AG04449 (cell line): ENCODE measurements at regions not wholly inside any gene's neighbourhood (a gene's known extent, or its start where the extent isn't known, plus 50 kb on each side); places are given as distances from the start of the nearest gene placed in this dataset.
"Not testable (repeated sequence)": the region's sequence is repeated elsewhere in the genome, so short reads cannot be mapped to it uniquely, and the experiment has no call there.

Experiments used
- CTCF ChIA-PET: fragments of 350-600 bp; formaldehyde crosslinking; extraction: SDS; loops from one replicate; lab custom pipeline; 2021; ENCODE audit warnings: antibody characterized with exemption; lab: Yijun Ruan, JAX
- POLR2A ChIA-PET: fragments of 400-600, 350-600 bp; formaldehyde crosslinking; extraction: SDS; loops from one replicate; lab custom pipeline; 2020; ENCODE audit warnings: antibody characterized with exemption, inconsistent platforms; lab: Yijun Ruan, JAX
- DNase-seq: peaks from one replicate; pipeline ENCODE4 v3.0.0-alpha.2; 2010; ENCODE audit warnings: low read depth, low spot score
- H3K4me3 ChIP-seq: 2 replicates; pipeline ENCODE4 v1.5.1; 2011; ENCODE audit warnings: low read depth, mild to moderate bottlenecking, control low read depth, low read length
- TF ChIP-seq, protein P1 (sequence below): IDR thresholded peaks from one replicate; pipeline ENCODE4 v1.5.1; 2011; ENCODE audit warnings: mild to moderate bottlenecking, moderate library complexity, low read length, control low read depth, inconsistent platforms; ENCODE audit not compliant: insufficient read depth; ENCODE audit errors: missing control alignments

DNA sequence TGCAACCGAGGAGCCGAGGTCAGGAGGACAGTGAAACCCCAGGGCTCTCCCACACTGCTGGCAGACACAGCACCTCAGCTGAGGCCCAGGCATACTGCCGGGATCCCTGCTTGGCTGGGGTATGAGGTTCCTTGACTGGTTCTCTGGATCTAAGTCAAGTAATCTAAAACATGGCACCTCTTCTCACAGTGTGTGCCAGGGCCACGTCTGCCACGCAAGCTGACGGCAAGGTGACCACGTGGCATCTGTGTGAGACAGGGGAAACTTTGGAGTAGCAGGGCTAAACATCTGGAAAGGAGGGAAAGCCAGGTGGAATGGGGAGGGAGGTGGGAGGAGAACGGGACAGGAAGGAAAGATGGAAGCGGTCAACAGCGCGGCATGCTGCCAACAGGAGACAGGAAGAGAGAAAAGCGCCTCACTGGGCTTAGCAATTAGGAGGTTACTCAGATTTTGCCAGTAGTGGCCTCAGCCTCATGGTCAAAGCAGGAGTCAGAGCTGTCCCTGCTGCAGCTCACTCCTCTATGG, 103.7 kb downstream of the CXCL12 start:
- CTCF ChIA-PET = no interaction called here
- POLR2A ChIA-PET = no interaction called here
- TF ChIP-seq, protein P1, sequence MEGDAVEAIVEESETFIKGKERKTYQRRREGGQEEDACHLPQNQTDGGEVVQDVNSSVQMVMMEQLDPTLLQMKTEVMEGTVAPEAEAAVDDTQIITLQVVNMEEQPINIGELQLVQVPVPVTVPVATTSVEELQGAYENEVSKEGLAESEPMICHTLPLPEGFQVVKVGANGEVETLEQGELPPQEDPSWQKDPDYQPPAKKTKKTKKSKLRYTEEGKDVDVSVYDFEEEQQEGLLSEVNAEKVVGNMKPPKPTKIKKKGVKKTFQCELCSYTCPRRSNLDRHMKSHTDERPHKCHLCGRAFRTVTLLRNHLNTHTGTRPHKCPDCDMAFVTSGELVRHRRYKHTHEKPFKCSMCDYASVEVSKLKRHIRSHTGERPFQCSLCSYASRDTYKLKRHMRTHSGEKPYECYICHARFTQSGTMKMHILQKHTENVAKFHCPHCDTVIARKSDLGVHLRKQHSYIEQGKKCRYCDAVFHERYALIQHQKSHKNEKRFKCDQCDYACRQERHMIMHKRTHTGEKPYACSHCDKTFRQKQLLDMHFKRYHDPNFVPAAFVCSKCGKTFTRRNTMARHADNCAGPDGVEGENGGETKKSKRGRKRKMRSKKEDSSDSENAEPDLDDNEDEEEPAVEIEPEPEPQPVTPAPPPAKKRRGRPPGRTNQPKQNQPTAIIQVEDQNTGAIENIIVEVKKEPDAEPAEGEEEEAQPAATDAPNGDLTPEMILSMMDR = no peak
- DNase-seq = no peak
- no peak overlapping the region for H3K4me3 ChIP-seq

DNA sequence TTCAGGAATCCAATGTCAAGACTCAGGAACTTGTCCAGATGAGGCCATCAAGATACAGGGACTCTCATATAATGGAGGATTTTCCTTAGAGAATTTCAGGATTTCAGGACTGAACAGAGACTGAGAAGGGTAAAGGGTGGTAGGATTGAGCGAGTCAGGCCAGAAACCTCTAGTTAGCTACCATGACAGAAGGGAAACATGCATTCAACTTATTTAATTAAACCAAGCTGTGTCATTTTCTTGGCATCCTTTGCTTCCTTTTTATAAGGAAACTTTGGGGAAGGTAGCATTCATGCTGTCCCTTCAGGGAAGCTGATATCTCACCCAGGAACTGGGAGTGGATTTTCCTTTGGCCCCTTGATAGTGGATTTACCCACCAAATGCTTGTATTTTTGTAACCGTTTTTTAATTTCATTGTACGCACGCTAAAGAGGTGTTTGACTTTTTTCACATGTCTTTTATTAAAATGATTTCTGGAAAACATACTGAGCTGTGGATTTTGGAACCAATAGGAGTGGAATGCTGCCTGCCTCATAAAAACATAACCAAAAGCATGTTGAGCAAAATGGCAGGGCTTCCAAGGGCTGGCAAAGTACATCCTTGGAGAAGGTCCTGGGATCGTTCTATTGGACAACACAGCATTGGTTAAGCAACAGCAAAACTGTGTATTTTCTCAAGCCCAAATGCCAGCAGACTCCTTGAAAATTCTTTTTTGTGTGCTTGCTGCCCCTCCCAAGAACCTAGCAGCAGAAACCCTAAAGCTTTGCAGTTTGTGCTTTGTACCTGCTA, 104.5 kb downstream of the CXCL12 start:
- CTCF ChIA-PET = interaction anchor here (0.9 kb wide), 1 partner anchor 31 kb away, joined by 3 read pairs; no protein-coding TSS in a partner anchor
- POLR2A ChIA-PET = no interaction called here
- TF ChIP-seq, protein P1 = no peak
- H3K4me3 ChIP-seq = no peak overlapping the region
- no peak for DNase-seq

DNA sequence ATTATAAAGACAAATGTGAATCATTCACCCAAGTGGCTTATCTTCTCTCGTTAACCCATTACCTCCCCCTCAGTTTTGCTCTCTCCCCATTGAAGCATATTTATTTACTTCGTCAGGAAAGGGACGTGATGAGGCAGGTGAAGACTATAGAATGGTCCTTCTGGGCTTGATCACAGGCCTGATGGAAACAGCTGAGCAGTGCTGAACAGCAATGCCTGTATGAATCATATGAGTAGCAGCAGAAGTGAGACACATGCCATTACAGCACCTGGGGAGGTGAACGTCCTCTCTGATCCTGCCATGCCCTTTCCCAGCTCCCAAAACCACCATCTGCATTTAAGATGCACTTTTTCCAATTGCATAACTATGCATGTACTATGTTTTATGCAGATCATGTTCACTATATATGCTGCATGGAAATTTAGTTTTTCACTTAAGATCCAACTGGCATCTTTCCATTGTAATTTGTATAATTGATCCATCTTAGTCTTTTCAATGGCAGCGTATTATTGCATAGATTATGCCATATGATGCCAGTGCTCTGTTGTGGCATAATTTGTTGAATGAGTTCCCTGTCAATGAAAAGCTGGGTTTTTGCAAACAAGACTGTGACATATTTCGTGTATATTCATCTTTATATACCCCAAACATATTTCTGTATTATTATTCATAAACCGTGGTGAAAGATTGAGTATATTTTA, 105.3 kb downstream of the CXCL12 start:
- CTCF ChIA-PET = interaction anchor here (0.9 kb wide), 1 partner anchor 32 kb away, joined by 3 read pairs; no protein-coding TSS in a partner anchor
- no peak overlapping the region for H3K4me3 ChIP-seq
- DNase-seq = no peak
- TF ChIP-seq, protein P1 = no peak
- POLR2A ChIA-PET = no interaction called here

DNA sequence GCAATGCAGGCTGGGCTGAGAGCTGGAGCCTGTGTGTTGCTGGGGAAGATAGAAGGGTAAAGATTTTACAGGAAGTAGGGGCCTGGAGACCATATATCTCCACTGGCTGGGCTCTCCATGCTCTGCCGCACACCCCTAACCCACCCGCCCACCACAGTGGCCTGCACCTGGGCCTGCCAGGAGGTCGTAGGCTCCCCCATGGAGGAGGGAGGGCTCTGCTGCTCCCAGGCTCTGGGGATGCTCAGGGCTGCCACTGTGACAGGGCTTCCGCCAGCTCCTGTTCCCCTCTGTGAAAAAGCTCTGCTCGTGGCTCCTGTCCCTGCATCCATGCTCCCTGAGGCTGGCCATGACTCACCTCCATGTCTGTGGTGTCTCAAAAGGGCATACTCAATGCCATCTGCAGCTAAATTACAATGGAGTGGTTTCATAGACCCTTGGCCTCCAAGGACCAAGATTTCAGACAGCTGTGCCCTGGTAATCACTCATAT, 106.0 kb downstream of the CXCL12 start:
- no peak overlapping the region for H3K4me3 ChIP-seq
- CTCF ChIA-PET = interaction anchor here (1.4 kb wide), 1 partner anchor 579 kb away, joined by 3 read pairs; no protein-coding TSS in a partner anchor
- POLR2A ChIA-PET = no interaction called here
- TF ChIP-seq, protein P1 = no peak
- no peak for DNase-seq

DNA sequence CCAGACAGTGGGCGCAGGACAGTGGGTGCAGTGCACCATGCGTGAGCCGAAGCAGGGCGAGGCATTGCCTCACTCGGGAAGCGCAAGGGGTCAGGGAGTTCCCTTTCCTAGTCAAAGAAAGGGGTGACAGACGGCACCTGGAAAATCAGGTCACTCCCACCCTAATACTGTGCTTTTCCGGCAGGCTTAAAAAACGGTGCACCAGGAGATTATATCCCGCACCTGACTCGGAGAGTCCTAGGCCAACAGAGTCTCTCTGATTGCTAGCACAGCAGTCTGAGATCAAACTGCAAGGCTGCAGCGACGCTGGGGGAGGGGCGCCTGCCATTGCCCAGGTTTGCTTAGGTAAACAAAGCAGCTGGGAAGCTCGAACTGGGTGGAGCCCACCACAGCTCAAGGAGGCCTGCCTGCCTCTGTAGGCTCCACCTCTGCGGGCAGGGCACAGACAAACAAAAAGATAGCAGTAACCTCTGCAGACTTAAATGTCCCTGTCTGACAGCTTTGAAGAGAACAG, 116.4 kb downstream of the CXCL12 start:
- DNase-seq, H3K4me3 ChIP-seq, CTCF ChIA-PET, POLR2A ChIA-PET: not testable (repeated sequence)

DNA sequence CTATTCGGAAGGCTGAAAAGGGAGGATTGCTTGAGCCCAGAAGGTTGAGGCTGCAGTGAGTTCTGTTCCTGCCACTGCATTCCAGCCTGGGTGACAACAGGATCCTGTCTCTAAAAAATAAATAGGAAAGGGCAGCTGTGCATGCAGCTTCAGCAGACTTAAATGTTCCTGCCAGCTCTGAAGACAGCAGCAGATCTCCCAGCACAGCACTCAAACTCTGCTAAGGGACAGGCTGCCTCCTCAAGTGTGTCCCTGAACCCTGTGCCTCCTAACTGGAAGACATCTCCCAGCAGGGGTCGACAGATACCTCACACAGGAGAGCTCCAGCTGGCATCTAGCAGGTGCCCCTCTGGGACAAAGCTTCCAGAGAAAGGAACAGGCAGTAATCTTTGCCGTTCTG, 117.9 kb downstream of the CXCL12 start:
- no peak overlapping the region for H3K4me3 ChIP-seq
- no peak for DNase-seq
- TF ChIP-seq, protein P1 = no peak
- ChIA-PET POLR2A (no interaction called here), CTCF (no interaction called here)
